SK-N-SH (cell line): ENCODE measurements at regions not wholly inside any gene's neighbourhood (a gene's known extent, or its start where the extent isn't known, plus 50 kb on each side); places are given as distances from the start of the nearest gene placed in this dataset.

Source experiments
- CTCF ChIA-PET: fragments of 300-600, 350-600 bp; formaldehyde crosslinking; extraction: SDS; loops from one replicate; lab custom pipeline; 2021; lab: Yijun Ruan, JAX
- POLR2A ChIA-PET: fragments of 350-600 bp; sonication (Branson Sonifier 250); formaldehyde crosslinking; extraction: SDS; loops from one replicate; lab custom pipeline; 2020; ENCODE audit warnings: antibody characterized with exemption, inconsistent platforms; lab: Yijun Ruan, JAX
- DNase-seq: peaks from one replicate; pipeline ENCODE4 v3.0.0; 2012
- H2AFZ ChIP-seq: fragments of 200-600 bp; sonication (generic); 2 replicates; pipeline ENCODE4 v1.8.1; 2016; ENCODE audit warnings: antibody characterized with exemption, mild to moderate bottlenecking, low read depth
- H3F3A ChIP-seq: fragments of 200-600 bp; sonication (generic); replicated peaks from 2 replicates; pipeline ENCODE3; 2016; ENCODE audit warnings: antibody characterized with exemption, mild to moderate bottlenecking; ENCODE audit not compliant: insufficient read depth
- H3K27ac ChIP-seq, 2 experiments: fragments of 200-500 bp in 1 of 2; fragments of 200-600 bp in 1 of 2; sonication (Bioruptor generic) in 1 of 2; sonication (generic), shearing (Covaris generic) in 1 of 2; 2 replicates each; pipeline versions ENCODE4 v1.5.1 to v1.6.1; 2014 to 2016; ENCODE audit warnings: low read depth in 2 of 2, inconsistent platforms in 1 of 2, low read length in 1 of 2, mild to moderate bottlenecking in 1 of 2, mixed read lengths in 1 of 2
- H3K27me3 ChIP-seq: fragments of 200-600 bp; sonication (generic), shearing (Covaris generic); 2 replicates; pipeline ENCODE4 v1.6.1; 2016; ENCODE audit warnings: mixed run types; ENCODE audit not compliant: insufficient read depth
- H3K36me3 ChIP-seq, 2 experiments: fragments of 200-500 bp in 1 of 2; fragments of 200-600 bp in 1 of 2; sonication (Bioruptor generic) in 1 of 2; sonication (generic) in 1 of 2; replicated peaks in 1 of 2; 2 replicates each; pipeline versions ENCODE3 to v1.5.1; 2014 to 2016; ENCODE audit warnings: low read length in 1 of 2, mild to moderate bottlenecking in 1 of 2; ENCODE audit not compliant: insufficient read depth in 2 of 2, control insufficient read depth in 1 of 2
- H3K4me1 ChIP-seq, 2 experiments: fragments of 200-500 bp in 1 of 2; fragments of 200-600 bp in 1 of 2; sonication (Bioruptor generic) in 1 of 2; sonication (generic), shearing (Covaris generic) in 1 of 2; 2 replicates each; pipeline versions ENCODE4 v1.5.1 to v1.6.1; 2014 to 2016; ENCODE audit warnings: low read depth in 1 of 2, low read length in 1 of 2, mixed run types in 1 of 2; ENCODE audit not compliant: insufficient read depth in 2 of 2, control insufficient read depth in 1 of 2
- H3K4me2 ChIP-seq: fragments of 200-600 bp; sonication (generic), shearing (Covaris generic); 2 replicates; pipeline ENCODE4 v1.6.1; 2017; ENCODE audit warnings: mixed run types
- H3K4me3 ChIP-seq, 2 experiments: fragments of 200-500 bp in 1 of 2; fragments of 200-600 bp in 1 of 2; sonication (Bioruptor generic) in 1 of 2; sonication (generic), shearing (Covaris generic) in 1 of 2; 2 replicates each; pipeline versions ENCODE4 v1.5.1 to v1.8.1; 2014 to 2016; ENCODE audit warnings: low read depth in 2 of 2, inconsistent platforms in 1 of 2, low read length in 1 of 2, mild to moderate bottlenecking in 1 of 2, mixed read lengths in 1 of 2, moderate library complexity in 1 of 2
- H3K79me2 ChIP-seq: fragments of 200-600 bp; sonication (generic); 2 replicates; pipeline ENCODE4 v1.8.1; 2017; ENCODE audit warnings: mild to moderate bottlenecking; ENCODE audit not compliant: insufficient read depth
- H3K9ac ChIP-seq: fragments of 200-600 bp; sonication (generic); 2 replicates; pipeline ENCODE4 v1.6.1; 2017; ENCODE audit warnings: mixed run types
- H3K9me2 ChIP-seq: fragments of 200-600 bp; sonication (generic); 2 replicates; pipeline ENCODE4 v1.6.1; 2017; ENCODE audit warnings: mixed run types
- H3K9me3 ChIP-seq: fragments of 200-600 bp; sonication (generic); 2 replicates; pipeline ENCODE4 v1.6.1; 2017; ENCODE audit warnings: mixed run types, mild to moderate bottlenecking, moderate library complexity
- H4K20me1 ChIP-seq: fragments of 200-600 bp; sonication (generic); 2 replicates; pipeline ENCODE4 v1.6.1; 2017; ENCODE audit warnings: mild to moderate bottlenecking, mixed run types; ENCODE audit not compliant: insufficient read depth
- CHD2 ChIP-seq: fragments of 150-350 bp; IDR thresholded peaks from 2 replicates; pipeline ENCODE4 v1.6.1; 2018; ENCODE audit warnings: low read length; ENCODE audit not compliant: partially characterized antibody
- EZH2phosphoT487 ChIP-seq: fragments of 200-600 bp; sonication (generic); IDR thresholded peaks from 2 replicates; pipeline ENCODE4 v1.6.1; 2017; ENCODE audit warnings: low read depth, mixed run types, mild to moderate bottlenecking, antibody characterized with exemption, moderate library complexity, borderline replicate concordance
- FOXJ3 ChIP-seq: sonication (generic); formaldehyde crosslinking; IDR thresholded peaks from 2 replicates; pipeline ENCODE4 v1.5.1; 2020; ENCODE audit warnings: mild to moderate bottlenecking, missing genetic modification reagents
- FOXM1 ChIP-seq: IDR thresholded peaks from 2 replicates; pipeline ENCODE4 v1.4.0; 2012; ENCODE audit warnings: low read depth, mild to moderate bottlenecking
- GABPA ChIP-seq: IDR thresholded peaks from 2 replicates; pipeline ENCODE4 v1.4.0; 2012; ENCODE audit warnings: low read depth, mild to moderate bottlenecking
- GATA2 ChIP-seq: sonication (generic); formaldehyde crosslinking; IDR thresholded peaks from 2 replicates; pipeline ENCODE4 v1.5.0; 2020; ENCODE audit warnings: mild to moderate bottlenecking, missing genetic modification reagents
- JUND ChIP-seq: IDR thresholded peaks from 2 replicates; pipeline ENCODE4 v1.4.0; 2012
- MEF2A ChIP-seq: IDR thresholded peaks from 2 replicates; pipeline ENCODE4 v1.4.0; 2012; ENCODE audit warnings: low read depth, borderline replicate concordance
- RAD21 ChIP-seq: IDR thresholded peaks from 2 replicates; pipeline ENCODE4 v1.6.1; 2012; ENCODE audit warnings: mild to moderate bottlenecking, low read length
- SMC3 ChIP-seq: IDR thresholded peaks from 2 replicates; pipeline ENCODE4 v1.6.1; 2012; ENCODE audit warnings: low read depth, low read length, improper control_type of control experiment
- TAF1 ChIP-seq: IDR thresholded peaks from 2 replicates; pipeline ENCODE4 v1.6.1; 2012; ENCODE audit warnings: low read depth, mild to moderate bottlenecking, low read length, moderate library complexity, borderline replicate concordance
- TEAD4 ChIP-seq: IDR thresholded peaks from 2 replicates; pipeline ENCODE4 v1.4.0; 2012; ENCODE audit warnings: mild to moderate bottlenecking, borderline replicate concordance; ENCODE audit not compliant: insufficient read depth
- WGBS: methylation state at CpG from one replicate; pipeline ENCODE4 v1.1.6; 2017; ENCODE audit warnings: low lambda C conversion rate; 5-methylcytosine and 5-hydroxymethylcytosine counted together
- TF ChIP-seq, protein P1 (sequence below): IDR thresholded peaks from 2 replicates; pipeline ENCODE4; 2012
- TF ChIP-seq, protein P2 (sequence below): IDR thresholded peaks from 2 replicates; pipeline ENCODE4 v1.4.0; 2012; ENCODE audit warnings: low read depth
- TF ChIP-seq, protein P3 (sequence below): fragments of 150-350 bp; IDR thresholded peaks from 2 replicates; pipeline ENCODE4 v1.6.1; 2017; ENCODE audit warnings: antibody characterized with exemption, low read length, low read depth, borderline replicate concordance
- TF ChIP-seq, protein P4 (sequence below): fragments of 200-600 bp; sonication (generic); IDR thresholded peaks from 2 replicates; pipeline ENCODE4 v1.6.1; 2017; ENCODE audit warnings: antibody characterized with exemption, mild to moderate bottlenecking, moderate library complexity

DNA sequence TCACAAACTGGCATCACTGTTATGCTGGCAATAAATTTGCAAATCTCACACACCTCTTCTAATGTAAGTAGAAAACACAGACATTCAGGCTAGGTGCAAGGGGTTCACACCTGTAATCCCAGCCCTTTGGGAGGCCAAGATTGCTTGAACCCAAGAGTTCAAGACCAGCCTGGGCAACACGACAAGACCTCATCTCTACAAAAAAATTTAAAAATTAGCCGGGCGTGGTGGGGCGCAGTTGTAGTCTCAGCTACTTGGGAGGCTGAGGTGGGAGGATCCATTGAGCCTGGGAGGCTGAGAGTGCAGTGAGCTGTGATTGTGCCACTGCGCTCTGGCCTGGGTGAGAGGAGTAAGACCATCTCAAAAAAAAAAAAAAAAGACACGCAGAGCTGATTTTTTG lies 83.1 kb upstream of the ENPP6 start:
- Histone ChIP-seq H3K79me2 (no peaks in the 10 kb centered on the region), H3K4me3 (no peak overlapping the region), H4K20me1 (no peaks in the 10 kb centered on the region), H3K9me2 (no peaks in the 10 kb centered on the region), H3K36me3 (no peaks in the 10 kb centered on the region), H3K27me3 (no peaks in the 10 kb centered on the region), H3K9me3 (no peaks in the 10 kb centered on the region; the same call in 1 of the 2 replicates), H3K4me2 (no peak overlapping the region), H3K9ac (no peak overlapping the region), H3K27ac (no peak overlapping the region), H2AFZ (no peak overlapping the region), H3K4me1 (no peaks in the 10 kb centered on the region), H3F3A (no peaks in the 10 kb centered on the region)
- TF ChIP-seq, protein P1, sequence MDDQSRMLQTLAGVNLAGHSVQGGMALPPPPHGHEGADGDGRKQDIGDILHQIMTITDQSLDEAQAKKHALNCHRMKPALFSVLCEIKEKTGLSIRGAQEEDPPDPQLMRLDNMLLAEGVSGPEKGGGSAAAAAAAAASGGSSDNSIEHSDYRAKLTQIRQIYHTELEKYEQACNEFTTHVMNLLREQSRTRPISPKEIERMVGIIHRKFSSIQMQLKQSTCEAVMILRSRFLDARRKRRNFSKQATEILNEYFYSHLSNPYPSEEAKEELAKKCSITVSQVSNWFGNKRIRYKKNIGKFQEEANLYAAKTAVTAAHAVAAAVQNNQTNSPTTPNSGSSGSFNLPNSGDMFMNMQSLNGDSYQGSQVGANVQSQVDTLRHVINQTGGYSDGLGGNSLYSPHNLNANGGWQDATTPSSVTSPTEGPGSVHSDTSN = no peak
- TF ChIP-seq GABPA = no peak
- no peak for TF ChIP-seq JUND
- TF ChIP-seq TAF1 = no peak
- DNase-seq = no peak
- ChIA-PET CTCF (interaction anchor here (0.8 to 1.3 kb wide), 3 partner anchors 20 to 254 kb away, joined by 3 read pairs; no protein-coding TSS in a partner anchor), POLR2A (no interaction called here)
- 89% methylated on average over 6 of the region's 6 CpGs for WGBS

DNA sequence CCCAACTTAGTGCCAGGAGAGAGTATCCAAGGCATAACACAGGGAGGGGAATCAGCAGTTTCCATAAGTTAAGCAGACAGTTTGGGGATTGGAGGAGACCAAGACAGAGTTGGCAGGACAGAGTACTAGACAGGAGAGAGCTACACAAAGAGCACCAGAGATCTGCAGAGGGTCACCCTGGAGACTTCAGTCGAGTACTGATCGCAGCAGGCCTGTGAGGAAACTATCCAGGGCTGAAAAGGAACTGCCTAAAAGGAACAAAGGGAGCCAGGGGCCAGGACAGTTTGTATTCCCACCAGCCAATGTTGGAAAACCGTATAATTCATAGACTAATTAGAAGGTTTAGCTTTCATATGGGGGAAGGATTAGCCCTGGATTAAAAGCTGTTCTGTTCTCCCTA lies 80.6 kb upstream of the ENPP6 start:
- CTCF ChIA-PET = interaction anchor here (1.2 kb wide), 1 partner anchor 34 kb away, joined by 5 read pairs; no protein-coding TSS in a partner anchor
- H2AFZ ChIP-seq = no peak overlapping the region
- no peak for DNase-seq

More for the DNA sequence above, 80.6 kb upstream of the ENPP6 start:
- POLR2A ChIA-PET = interaction anchor here (0.6 kb wide), 1 partner anchor 27 kb away, joined by 4 read pairs; no protein-coding TSS in a partner anchor
- H3K27ac ChIP-seq = no peak overlapping the region
- H3K27me3 ChIP-seq = no peaks in the 10 kb centered on the region
- no peaks in the 10 kb centered on the region for H3F3A ChIP-seq
- H3K79me2 ChIP-seq = no peaks in the 10 kb centered on the region
- WGBS = 84% methylated on average over 3 of the region's 3 CpGs
- H4K20me1 ChIP-seq = no peaks in the 10 kb centered on the region
- no peak overlapping the region for H3K9ac ChIP-seq
- H3K4me1 ChIP-seq = no peaks in the 10 kb centered on the region
- H3K4me2 ChIP-seq = no peak overlapping the region
- TF ChIP-seq FOXJ3 (no peak), FOXM1 (no peak), CHD2 (no peak), SMC3 (no peak), TEAD4 (no peak), RAD21 (no peak), GATA2 (CRISPR knock-in tag) (no peak), EZH2phosphoT487 (no peak), MEF2A (no peak)
- TF ChIP-seq, protein P2, sequence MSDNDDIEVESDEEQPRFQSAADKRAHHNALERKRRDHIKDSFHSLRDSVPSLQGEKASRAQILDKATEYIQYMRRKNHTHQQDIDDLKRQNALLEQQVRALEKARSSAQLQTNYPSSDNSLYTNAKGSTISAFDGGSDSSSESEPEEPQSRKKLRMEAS = no peak
- TF ChIP-seq, protein P3, sequence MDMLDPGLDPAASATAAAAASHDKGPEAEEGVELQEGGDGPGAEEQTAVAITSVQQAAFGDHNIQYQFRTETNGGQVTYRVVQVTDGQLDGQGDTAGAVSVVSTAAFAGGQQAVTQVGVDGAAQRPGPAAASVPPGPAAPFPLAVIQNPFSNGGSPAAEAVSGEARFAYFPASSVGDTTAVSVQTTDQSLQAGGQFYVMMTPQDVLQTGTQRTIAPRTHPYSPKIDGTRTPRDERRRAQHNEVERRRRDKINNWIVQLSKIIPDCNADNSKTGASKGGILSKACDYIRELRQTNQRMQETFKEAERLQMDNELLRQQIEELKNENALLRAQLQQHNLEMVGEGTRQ = no peak
- TF ChIP-seq, protein P4, sequence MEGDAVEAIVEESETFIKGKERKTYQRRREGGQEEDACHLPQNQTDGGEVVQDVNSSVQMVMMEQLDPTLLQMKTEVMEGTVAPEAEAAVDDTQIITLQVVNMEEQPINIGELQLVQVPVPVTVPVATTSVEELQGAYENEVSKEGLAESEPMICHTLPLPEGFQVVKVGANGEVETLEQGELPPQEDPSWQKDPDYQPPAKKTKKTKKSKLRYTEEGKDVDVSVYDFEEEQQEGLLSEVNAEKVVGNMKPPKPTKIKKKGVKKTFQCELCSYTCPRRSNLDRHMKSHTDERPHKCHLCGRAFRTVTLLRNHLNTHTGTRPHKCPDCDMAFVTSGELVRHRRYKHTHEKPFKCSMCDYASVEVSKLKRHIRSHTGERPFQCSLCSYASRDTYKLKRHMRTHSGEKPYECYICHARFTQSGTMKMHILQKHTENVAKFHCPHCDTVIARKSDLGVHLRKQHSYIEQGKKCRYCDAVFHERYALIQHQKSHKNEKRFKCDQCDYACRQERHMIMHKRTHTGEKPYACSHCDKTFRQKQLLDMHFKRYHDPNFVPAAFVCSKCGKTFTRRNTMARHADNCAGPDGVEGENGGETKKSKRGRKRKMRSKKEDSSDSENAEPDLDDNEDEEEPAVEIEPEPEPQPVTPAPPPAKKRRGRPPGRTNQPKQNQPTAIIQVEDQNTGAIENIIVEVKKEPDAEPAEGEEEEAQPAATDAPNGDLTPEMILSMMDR = no peak
- H3K4me3 ChIP-seq = no peak overlapping the region
- H3K9me3 ChIP-seq = no peaks in the 10 kb centered on the region
- H3K9me2 ChIP-seq = no peaks in the 10 kb centered on the region
- no peaks in the 10 kb centered on the region for H3K36me3 ChIP-seq
